ENCODE measurements at regions not wholly inside any gene's neighbourhood (a gene's known extent, or its start where the extent isn't known, plus 50 kb on each side); places are given as distances from the start of the nearest gene placed in this dataset.
"Not testable (repeated sequence)": the region's sequence is repeated elsewhere in the genome, so short reads cannot be mapped to it uniquely, and the experiment has no call there.

DNA sequence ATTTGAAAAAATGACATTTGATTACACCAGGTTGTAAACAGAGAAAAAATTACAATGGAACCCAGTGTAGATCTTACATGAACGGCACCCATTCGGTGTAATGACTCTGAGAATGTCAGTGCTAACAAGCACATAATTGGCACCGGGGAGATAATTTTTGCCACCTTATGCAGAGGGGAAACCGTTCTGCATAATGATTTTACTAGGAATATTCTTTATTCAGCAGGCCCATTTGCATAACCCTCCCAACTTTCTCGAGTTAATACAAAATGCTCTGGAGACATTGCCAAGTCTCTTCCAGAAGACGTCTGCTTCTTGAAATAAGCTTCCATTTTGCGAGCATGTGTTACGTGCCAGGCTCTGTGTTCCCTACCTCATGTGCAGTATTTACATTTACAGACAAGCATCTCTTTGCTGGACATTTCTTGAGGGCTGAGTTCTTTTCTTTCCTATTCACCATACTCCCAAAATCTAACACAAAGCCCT lies 275.8 kb downstream of the MIAT start:
- Mint-ChIP-seq H3K27ac (no peak overlapping the region), H3K4me3 (no peak overlapping the region), H3K36me3 (ENCODE audit: low read depth) (no peaks in the 10 kb centered on the region), H3K27me3 (peaks cover 3% of the 10 kb centered on the region), H3K4me1 (ENCODE audit: low read depth) (no peaks in the 10 kb centered on the region), H3K9me3 (peaks cover 9% of the 10 kb centered on the region)
- intact Hi-C loops (cut with micrococcal nuclease): no loop called here

DNA sequence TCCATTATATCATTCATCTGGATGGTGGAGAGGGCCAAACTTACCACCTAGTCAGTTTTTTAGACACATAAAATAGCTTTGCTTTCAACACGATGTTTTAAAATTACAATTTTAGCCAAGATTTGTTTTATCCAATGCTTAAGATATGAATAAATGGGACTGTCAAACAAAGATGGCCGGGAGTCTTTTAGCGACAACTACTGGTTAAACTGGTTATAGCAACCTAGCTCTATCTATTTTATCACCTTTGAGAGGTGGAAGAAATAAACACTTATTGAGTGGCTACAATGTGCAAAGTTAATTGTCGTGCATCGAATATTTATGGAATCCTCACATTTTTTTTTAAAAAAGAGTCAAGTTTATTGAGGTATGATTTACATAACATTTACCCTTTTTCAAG lies 279.8 kb downstream of the MIAT start:
- intact Hi-C loops (cut with micrococcal nuclease): no loop called here
- Mint-ChIP-seq H3K27ac (no peak overlapping the region), H3K4me1 (ENCODE audit: low read depth) (no peaks in the 10 kb centered on the region), H3K9me3 (peaks cover 9% of the 10 kb centered on the region), H3K36me3 (ENCODE audit: low read depth) (no peaks in the 10 kb centered on the region), H3K27me3 (peaks cover 5% of the 10 kb centered on the region), H3K4me3 (no peak overlapping the region)

DNA sequence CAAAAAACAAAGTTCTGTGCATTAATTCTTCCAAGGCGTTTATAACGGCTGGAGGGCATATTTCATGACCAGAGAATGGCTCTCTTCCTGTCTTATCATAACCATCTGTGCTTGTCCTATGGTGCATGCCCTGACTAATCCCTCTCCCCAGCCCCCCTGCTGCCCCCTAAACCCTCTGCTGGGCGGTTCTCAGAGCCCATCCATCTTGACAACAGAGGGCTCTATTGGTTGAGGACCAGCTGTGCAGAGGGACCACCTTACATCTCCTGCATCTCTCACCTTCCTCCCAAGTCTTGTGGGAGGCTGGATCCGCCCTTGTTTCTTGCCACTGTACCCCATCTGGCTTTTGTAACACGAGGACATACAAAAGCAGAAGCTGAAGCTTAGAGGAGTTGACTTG lies 282.1 kb downstream of the MIAT start:
- Mint-ChIP-seq H3K27me3 (peaks cover 5% of the 10 kb centered on the region), H3K27ac (no peak overlapping the region), H3K9me3 (peaks cover 9% of the 10 kb centered on the region), H3K4me1 (ENCODE audit: low read depth) (no peaks in the 10 kb centered on the region), H3K36me3 (ENCODE audit: low read depth) (no peaks in the 10 kb centered on the region), H3K4me3 (no peak overlapping the region)
- intact Hi-C loops (cut with micrococcal nuclease): no loop called here

DNA sequence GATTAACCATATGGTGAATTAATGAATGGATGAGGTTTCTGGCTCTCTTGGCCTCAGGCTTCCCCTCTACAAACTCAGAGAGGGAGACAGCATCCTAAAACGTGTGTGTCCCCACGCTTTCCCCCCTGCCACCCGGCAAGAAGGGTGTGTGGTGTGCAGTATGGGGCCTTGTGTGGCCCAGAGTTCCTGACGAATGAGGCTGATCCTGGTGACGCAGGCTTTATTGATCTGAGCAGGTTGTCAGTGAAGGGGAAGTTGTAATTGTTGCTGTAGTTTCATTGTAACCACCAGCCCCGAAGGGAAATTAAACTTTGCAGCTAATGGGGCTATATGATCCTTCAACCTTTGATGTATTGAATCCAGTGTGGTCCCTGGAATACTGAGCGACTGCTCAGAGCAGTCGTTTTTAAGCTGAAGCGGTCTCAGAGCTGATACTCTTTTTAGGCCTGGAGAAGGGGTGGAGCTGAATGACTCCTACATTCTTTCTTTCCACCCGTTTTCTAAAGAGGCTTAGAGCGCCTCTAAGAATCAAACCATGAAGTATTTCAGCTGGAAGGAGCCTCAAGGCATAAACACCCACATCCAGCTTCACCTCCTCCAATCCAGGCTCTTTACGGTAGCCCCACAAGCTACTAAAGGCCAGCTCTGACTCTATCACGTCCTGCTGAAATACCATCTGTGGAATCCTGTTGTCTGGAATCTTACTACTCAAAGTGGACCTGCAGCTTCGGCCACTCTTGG lies 284.7 kb downstream of the MIAT start:
- Mint-ChIP-seq H3K36me3 (ENCODE audit: low read depth) (no peaks in the 10 kb centered on the region), H3K27ac (no peak overlapping the region), H3K27me3 (peaks cover 12% of the 10 kb centered on the region), H3K9me3 (peaks cover 9% of the 10 kb centered on the region), H3K4me3 (no peak overlapping the region), H3K4me1 (ENCODE audit: low read depth) (no peaks in the 10 kb centered on the region)
- intact Hi-C loops (cut with micrococcal nuclease): no loop called here

DNA sequence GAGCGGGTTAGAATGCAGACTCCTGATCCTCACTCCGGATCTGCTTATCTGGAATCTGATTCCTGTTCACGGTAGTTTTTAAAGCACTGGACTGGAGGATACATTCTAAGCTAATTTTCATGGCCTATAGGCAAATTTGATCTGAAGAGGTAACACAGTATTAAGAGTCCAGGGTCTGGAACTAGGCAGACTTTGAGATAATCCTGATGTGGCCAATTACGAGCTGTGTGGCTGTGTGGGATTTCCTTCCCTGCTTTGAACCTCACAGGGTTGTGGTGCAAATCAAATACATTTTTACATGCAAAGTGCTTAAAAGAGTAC lies 285.2 kb downstream of the MIAT start:
- H3K9me3 Mint-ChIP-seq: peaks cover 4% of the 10 kb centered on the region
- intact Hi-C loops (cut with micrococcal nuclease): no loop called here
- H3K4me1 Mint-ChIP-seq (ENCODE audit: low read depth): no peaks in the 10 kb centered on the region
- peaks cover 12% of the 10 kb centered on the region for H3K27me3 Mint-ChIP-seq
- no peaks in the 10 kb centered on the region for H3K36me3 Mint-ChIP-seq (ENCODE audit: low read depth)
- no peak overlapping the region for H3K4me3 Mint-ChIP-seq
- H3K27ac Mint-ChIP-seq: no peak overlapping the region

DNA sequence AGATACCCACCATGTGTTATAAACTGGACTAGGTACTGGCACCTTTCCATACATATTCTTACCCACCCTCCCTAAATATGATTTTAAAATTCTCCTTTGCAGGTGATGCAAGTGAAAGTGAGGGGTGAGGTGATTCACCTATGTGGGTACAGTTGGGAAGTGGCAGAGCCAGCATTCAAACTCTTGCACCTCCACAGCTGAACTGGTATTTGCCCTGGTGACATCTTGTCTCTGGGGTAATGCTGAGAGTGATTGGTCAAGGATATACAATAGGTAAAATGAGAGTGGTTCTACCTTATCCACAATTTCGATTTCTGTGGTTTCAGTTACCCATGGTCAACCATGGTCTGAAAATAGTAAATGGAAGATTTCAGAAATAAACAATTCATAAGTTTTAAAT lies 288.2 kb downstream of the MIAT start:
- H3K9me3 Mint-ChIP-seq: no peaks in the 10 kb centered on the region
- intact Hi-C loops (cut with micrococcal nuclease): no loop called here
- peaks cover 7% of the 10 kb centered on the region for H3K27me3 Mint-ChIP-seq
- no peaks in the 10 kb centered on the region for H3K4me1 Mint-ChIP-seq (ENCODE audit: low read depth)
- H3K27ac Mint-ChIP-seq: no peak overlapping the region
- no peak overlapping the region for H3K4me3 Mint-ChIP-seq
- H3K36me3 Mint-ChIP-seq (ENCODE audit: low read depth): no peaks in the 10 kb centered on the region

DNA sequence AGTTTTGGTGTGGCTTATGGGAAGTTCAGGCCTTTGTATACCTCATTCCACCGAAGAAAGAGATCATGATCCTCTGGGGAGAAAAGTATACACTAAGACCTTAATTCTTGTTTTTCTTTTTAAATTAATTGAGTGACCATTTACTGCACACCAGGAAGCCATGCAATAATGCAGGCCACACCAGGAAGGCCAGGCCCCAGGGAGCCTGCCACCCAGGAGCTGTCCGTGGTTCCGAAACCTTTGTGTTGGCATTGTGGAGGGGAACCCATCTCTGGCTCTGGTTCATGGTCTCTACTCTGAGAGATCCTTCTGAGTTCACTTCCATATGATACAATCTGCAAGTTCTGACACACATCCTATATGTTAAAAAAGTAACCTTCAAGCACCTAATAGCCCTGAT lies 291.8 kb downstream of the MIAT start:
- Mint-ChIP-seq H3K4me3 (no peak overlapping the region), H3K9me3 (no peaks in the 10 kb centered on the region), H3K27me3 (peaks cover 36% of the 10 kb centered on the region), H3K4me1 (ENCODE audit: low read depth) (no peaks in the 10 kb centered on the region), H3K36me3 (ENCODE audit: low read depth) (no peaks in the 10 kb centered on the region), H3K27ac (no peak overlapping the region)
- intact Hi-C loops (cut with micrococcal nuclease): no loop called here

DNA sequence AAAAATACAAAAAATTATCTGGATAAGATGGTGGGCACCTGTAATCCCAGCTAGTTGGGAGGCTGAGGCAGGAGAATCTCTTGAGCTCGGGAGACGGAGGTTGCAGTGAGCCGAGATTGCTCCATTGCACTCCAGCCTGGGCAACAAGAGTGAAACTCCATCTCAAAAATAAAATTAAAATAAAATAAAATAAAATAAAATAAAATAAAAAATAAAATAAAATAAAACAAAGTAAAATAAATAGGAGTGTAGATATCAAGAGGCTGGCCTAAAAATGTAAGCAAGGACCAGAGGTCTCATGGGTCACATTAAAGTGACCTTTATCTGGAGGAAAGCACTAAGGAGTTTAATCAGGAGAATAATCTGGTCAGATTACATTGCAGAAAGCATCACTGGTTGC lies 293.8 kb downstream of the MIAT start:
- H3K4me3 Mint-ChIP-seq; H3K4me1 Mint-ChIP-seq (ENCODE audit: low read depth); H3K36me3 Mint-ChIP-seq (ENCODE audit: low read depth); H3K27ac Mint-ChIP-seq; H3K9me3 Mint-ChIP-seq; intact Hi-C loops (cut with micrococcal nuclease): not testable (repeated sequence)
- peaks cover 39% of the 10 kb centered on the region for H3K27me3 Mint-ChIP-seq

DNA sequence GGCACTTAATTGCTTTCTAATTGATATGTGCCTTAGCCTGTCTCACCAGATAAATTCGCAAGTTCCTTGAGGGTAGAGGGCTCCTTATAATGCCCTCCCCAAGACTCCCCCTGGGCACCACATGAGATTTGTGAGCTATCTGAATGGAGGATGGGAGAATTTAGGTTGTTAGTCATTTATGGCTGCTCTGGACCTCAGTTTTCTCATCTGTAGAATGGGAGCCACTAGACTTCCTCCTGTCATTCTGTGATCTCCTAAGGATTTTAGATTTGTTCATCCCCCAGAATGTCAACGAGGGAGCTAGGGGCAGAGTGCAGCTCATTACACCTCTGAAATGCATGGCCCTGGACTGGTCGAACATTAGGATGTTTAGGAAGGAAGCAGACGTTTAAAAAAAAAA lies 294.6 kb downstream of the MIAT start:
- Mint-ChIP-seq H3K4me1 (ENCODE audit: low read depth) (no peaks in the 10 kb centered on the region), H3K27ac (no peak overlapping the region), H3K9me3 (no peaks in the 10 kb centered on the region), H3K4me3 (no peak overlapping the region), H3K36me3 (ENCODE audit: low read depth) (no peaks in the 10 kb centered on the region), H3K27me3 (peaks cover 44% of the 10 kb centered on the region)
- intact Hi-C loops (cut with micrococcal nuclease): no loop called here

DNA sequence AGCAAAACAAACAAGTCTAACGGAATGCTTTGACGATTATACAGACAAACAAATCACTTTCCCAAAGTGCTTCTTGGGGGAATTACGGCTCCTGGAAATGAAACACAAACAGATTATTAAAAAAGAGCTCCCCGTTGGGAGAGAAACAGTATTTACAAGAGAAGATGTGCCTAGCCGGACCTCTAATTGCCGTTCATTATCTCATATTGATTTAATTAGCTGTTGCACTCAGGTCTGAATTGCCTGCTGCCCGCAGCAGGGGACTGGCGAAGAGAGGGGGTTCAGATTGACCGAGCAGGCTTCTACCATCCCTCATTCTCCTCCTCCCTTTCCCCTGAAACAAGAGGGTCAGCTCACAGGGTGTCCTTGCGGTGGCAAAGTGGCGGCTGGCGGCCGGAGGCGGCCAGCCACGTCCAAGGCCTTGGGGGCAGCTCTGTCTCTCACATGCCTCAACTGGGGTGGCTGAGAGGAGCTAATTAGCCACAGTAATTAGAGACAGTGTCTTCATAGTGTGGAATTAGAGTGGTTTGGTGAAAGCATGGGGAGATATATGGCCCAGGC lies 295.1 kb downstream of the MIAT start:
- Mint-ChIP-seq H3K27me3 (peaks cover 45% of the 10 kb centered on the region), H3K4me1 (ENCODE audit: low read depth) (no peaks in the 10 kb centered on the region), H3K4me3 (no peak overlapping the region), H3K9me3 (no peaks in the 10 kb centered on the region), H3K36me3 (ENCODE audit: low read depth) (no peaks in the 10 kb centered on the region), H3K27ac (no peak overlapping the region)
- intact Hi-C loops (cut with micrococcal nuclease): no loop called here

DNA sequence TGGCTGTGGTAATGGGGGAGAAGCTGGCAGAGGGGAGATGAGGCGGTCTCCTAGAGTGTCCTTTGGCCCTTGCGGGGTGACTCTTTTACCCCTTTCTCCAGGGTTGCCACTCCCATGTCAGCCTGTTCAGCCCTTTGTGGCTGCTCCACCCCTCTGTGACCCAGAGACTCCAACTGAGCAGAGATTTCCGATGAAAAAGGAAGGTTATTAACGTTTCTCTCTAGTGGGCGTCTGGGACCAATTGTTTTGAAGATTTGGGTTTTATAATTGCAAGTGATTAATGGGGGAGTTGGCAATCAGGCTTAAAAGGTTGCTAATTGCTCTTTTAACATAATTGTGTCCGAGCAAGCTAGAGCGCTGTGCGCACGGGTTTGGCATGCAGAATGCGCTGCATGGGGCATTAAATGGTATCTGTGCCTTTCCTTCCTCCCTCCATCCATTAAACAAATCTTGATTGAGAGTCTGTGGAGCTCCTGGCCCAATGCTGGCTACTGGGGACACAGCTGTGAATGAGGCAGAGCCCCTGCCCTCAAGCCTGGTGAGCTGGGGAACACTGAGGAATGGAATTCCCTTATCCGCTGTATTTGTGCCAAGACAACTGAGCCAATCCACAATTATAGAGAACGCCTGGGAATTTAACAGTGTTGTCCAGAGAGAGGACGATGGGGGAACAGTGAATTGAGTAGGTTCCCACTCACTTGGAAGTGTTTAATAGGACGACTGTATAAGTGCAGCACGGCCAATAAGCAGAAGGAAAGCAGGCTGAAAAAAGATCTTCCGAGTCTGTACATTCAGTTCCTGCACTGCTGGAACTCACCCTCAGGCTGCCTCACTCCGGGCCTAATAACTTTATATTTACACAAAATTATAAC lies 295.9 kb downstream of the MIAT start:
- H3K4me1 Mint-ChIP-seq (ENCODE audit: low read depth): no peaks in the 10 kb centered on the region
- H3K36me3 Mint-ChIP-seq (ENCODE audit: low read depth): no peaks in the 10 kb centered on the region
- peaks cover 45% of the 10 kb centered on the region for H3K27me3 Mint-ChIP-seq
- intact Hi-C loops (cut with micrococcal nuclease): no loop called here
- no peak overlapping the region for H3K27ac Mint-ChIP-seq
- H3K4me3 Mint-ChIP-seq: no peak overlapping the region
- no peaks in the 10 kb centered on the region for H3K9me3 Mint-ChIP-seq

DNA sequence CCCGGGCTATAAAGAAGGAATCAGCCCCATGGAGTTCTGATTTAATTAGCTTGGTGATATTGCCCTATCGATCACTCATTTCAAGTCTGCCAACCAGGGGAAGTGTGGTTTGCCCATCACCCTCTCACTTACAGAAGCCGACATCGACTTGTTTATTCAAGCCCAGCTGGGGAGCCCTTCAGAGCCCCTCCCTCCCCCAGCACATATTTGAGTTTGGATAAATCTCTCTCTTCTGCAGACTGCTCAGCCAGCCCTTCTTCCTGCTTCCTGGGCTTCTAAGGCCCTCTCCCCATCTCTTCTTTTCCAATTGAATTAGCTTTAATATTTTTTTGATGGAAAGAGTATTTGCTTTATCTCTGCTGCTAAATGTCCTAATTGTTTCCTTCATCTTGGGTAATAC lies 299.0 kb downstream of the MIAT start:
- no peak overlapping the region for H3K4me3 Mint-ChIP-seq

DNA sequence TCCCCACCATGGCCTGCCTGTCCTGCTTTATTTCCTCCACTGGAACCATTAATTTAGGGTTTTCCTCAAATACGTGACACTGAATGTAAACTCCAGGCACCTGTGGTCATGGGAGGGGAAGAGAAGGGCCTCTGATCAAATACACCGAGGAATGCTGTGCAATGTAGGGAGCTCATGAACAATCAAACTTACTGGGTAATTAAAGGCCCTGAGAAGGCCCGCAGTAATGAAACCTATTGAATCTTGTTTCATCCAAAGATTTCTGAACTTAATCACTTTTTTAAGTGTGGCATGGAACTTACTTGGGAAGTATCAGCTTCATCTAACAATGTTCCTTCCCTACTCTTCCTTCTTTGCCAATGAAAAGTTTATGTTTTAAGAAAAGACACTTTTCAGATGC lies 299.8 kb downstream of the MIAT start:
- intact Hi-C loops (cut with micrococcal nuclease): no loop called here
- no peaks in the 10 kb centered on the region for H3K36me3 Mint-ChIP-seq (ENCODE audit: low read depth)
- no peaks in the 10 kb centered on the region for H3K9me3 Mint-ChIP-seq
- H3K4me1 Mint-ChIP-seq (ENCODE audit: low read depth): no peaks in the 10 kb centered on the region
- peaks cover 36% of the 10 kb centered on the region for H3K27me3 Mint-ChIP-seq
- no peak overlapping the region for H3K4me3 Mint-ChIP-seq
- H3K27ac Mint-ChIP-seq: no peak overlapping the region

More for the DNA sequence above, 299.0 kb downstream of the MIAT start:
- H3K9me3 Mint-ChIP-seq: no peaks in the 10 kb centered on the region
- no peaks in the 10 kb centered on the region for H3K4me1 Mint-ChIP-seq (ENCODE audit: low read depth)
- H3K36me3 Mint-ChIP-seq (ENCODE audit: low read depth): no peaks in the 10 kb centered on the region
- no peak overlapping the region for H3K27ac Mint-ChIP-seq
- intact Hi-C loops (cut with micrococcal nuclease): no loop called here
- peaks cover 43% of the 10 kb centered on the region for H3K27me3 Mint-ChIP-seq

DNA sequence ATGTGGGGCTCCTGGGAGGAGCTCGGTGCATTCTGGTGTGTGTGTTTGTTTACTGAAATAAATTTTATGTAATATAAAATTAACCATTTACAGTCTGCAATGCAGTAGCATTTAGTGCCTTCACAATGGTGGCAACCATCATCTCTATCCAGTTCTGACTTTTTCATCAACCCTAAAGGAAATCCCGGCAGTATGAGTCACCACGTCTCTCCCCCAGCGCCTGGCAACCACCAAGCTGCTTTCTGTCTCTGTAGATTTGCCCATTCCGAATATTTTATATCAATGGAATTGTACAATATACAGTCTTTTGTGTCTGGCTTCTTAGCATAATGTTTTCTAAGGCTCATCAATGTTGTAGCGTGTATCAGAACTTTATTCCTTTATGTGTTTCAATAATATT lies 300.5 kb downstream of the MIAT start:
- no peak overlapping the region for H3K27ac Mint-ChIP-seq
- H3K36me3 Mint-ChIP-seq (ENCODE audit: low read depth): no peaks in the 10 kb centered on the region
- no peaks in the 10 kb centered on the region for H3K9me3 Mint-ChIP-seq
- H3K4me1 Mint-ChIP-seq (ENCODE audit: low read depth): no peaks in the 10 kb centered on the region
- H3K4me3 Mint-ChIP-seq: no peak overlapping the region
- intact Hi-C loops (cut with micrococcal nuclease): no loop called here
- H3K27me3 Mint-ChIP-seq: peaks cover 29% of the 10 kb centered on the region

Data from dendritic cell treated with granulocyte-macrophage colony-stimulating factor and Interleukin-4, amounts not matched to agents 40 ng/mL and 50 ng/mL, for 4 days (primary cell).